Stimulated activated CD4-positive, alpha-beta T cell treated with anti-CD3 and anti-CD28 coated beads, Interleukin-12 subunit alpha, Interleukin-12 subunit beta, amount 100 ng/mL, for 48 hours (primary cell): ENCODE measurements at regions not wholly inside any gene's neighbourhood (a gene's known extent, or its start where the extent isn't known, plus 50 kb on each side); places are given as distances from the start of the nearest gene placed in this dataset.
A peak's percentile ranks its signal among the peaks of the same experiment; 100 is the strongest.
"Not testable (repeated sequence)": the region's sequence is repeated elsewhere in the genome, so short reads cannot be mapped to it uniquely, and the experiment has no call there.

Source experiments
- DNase-seq, 3 donors: peaks; one replicate each; pipeline ENCODE4 v3.0.0-alpha.2; 2020; ENCODE audit warnings: low read depth in 2 of 3, low spot score in 1 of 3

GRCh38 chr15:81828135-81828534 is 217.7 kb downstream of the MEX3B start:
- no peak for DNase-seq

GRCh38 chr15:81825136-81825535 is 220.7 kb downstream of the MEX3B start:
- DNase-seq: no peak

- DNase-seq: not testable (repeated sequence)
Measured at GRCh38 chr15:81822587-81822986, 223.2 kb downstream of the MEX3B start.

- no peak for DNase-seq
Measured at GRCh38 chr15:81819924-81820635, 225.7 kb downstream of the MEX3B start.

GRCh38 chr15:81814882-81815455 is 230.8 kb downstream of the MEX3B start:
- DNase-seq: no peak

- DNase-seq: no peak
Measured at GRCh38 chr15:81813215-81813614, 232.6 kb downstream of the MEX3B start.

- DNase-seq: no peak
Measured at GRCh38 chr15:81812456-81812855, 233.4 kb downstream of the MEX3B start.

- no peak for DNase-seq
Measured at GRCh38 chr15:81811736-81812135, 234.1 kb downstream of the MEX3B start.

GRCh38 chr15:81809543-81809942 is 236.3 kb downstream of the MEX3B start:
- peak in 1 of 3 donors; percentile 0 for DNase-seq

- DNase-seq: no peak
Measured at GRCh38 chr15:81807806-81808205, 238.0 kb downstream of the MEX3B start.

GRCh38 chr15:81807186-81807585 is 238.6 kb downstream of the MEX3B start:
- DNase-seq: no peak

GRCh38 chr15:81795899-81796298 is 249.9 kb downstream of the MEX3B start:
- DNase-seq: no peak

- DNase-seq: no peak
Measured at GRCh38 chr15:81792646-81793045, 253.2 kb downstream of the MEX3B start.

- not testable (repeated sequence) for DNase-seq
Measured at GRCh38 chr15:81791322-81791721, 254.5 kb downstream of the MEX3B start.

- DNase-seq: no peak
Measured at GRCh38 chr15:81789403-81789802, 256.4 kb downstream of the MEX3B start.

GRCh38 chr15:81786776-81787175 is 259.0 kb downstream of the MEX3B start:
- DNase-seq: no peak

GRCh38 chr15:81785679-81786078 is 260.1 kb downstream of the MEX3B start:
- DNase-seq: no peak

GRCh38 chr15:81785181-81785580 is 260.6 kb downstream of the MEX3B start:
- DNase-seq: no peak

GRCh38 chr15:81784751-81785150 is 261.1 kb downstream of the MEX3B start:
- no peak for DNase-seq

- DNase-seq: no peak
Measured at GRCh38 chr15:81783586-81783985, 262.2 kb downstream of the MEX3B start.

GRCh38 chr15:81783076-81783475 is 262.7 kb downstream of the MEX3B start:
- no peak for DNase-seq

GRCh38 chr15:81781395-81781794 is 264.4 kb downstream of the MEX3B start:
- no peak for DNase-seq

GRCh38 chr15:81780966-81781365 is 264.9 kb downstream of the MEX3B start:
- no peak for DNase-seq
